ENCODE measurements at regions not wholly inside any gene's neighbourhood (a gene's known extent, or its start where the extent isn't known, plus 50 kb on each side); places are given as distances from the start of the nearest gene placed in this dataset.

DNA sequence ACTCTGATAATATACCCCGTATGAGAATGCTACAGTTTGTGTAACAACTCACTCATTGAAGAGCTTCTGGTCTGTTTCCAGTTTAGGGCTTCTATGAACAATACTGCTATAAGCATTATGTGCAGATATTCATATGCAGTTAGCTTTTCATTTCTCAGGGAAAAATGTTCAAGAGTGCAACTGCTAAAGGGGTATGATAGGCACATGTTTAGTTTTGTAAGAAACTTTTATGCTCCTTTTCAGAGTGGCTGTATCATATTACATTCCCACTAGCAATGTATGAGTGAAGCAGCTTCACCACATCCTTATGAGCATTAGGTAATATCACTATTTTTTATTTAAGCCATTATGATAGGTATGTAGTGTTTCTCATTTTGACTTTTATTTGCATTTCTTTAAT lies 182.6 kb upstream of the CXCL12 start:
- TF ChIP-seq TCF12 (IDR thresholded peaks at IDR 0.05; ENCODE audit: low read depth) (no peak), FOXM1 (IDR thresholded peaks at IDR 0.05; ENCODE audit: borderline replicate concordance, low read depth) (no peak), NFIC (IDR thresholded peaks at IDR 0.05) (no peak), TAF1 (IDR thresholded peaks at IDR 0.05; ENCODE audit: low read depth) (no peak), CEBPB (IDR thresholded peaks at IDR 0.05) (no peak), CREB1 (IDR thresholded peaks at IDR 0.05; ENCODE audit: low read depth) (no peak), EGR1 (IDR thresholded peaks at IDR 0.05) (no peak), ZBTB7A (IDR thresholded peaks at IDR 0.05; ENCODE audit: low read depth) (no peak), EP300 (IDR thresholded peaks at IDR 0.05; ENCODE audit: borderline replicate concordance) (no peak), TEAD4 (IDR thresholded peaks at IDR 0.05) (no peak), RAD21 (IDR thresholded peaks at IDR 0.05; ENCODE audit: low read depth) (no peak)
- TF ChIP-seq, protein P1, sequence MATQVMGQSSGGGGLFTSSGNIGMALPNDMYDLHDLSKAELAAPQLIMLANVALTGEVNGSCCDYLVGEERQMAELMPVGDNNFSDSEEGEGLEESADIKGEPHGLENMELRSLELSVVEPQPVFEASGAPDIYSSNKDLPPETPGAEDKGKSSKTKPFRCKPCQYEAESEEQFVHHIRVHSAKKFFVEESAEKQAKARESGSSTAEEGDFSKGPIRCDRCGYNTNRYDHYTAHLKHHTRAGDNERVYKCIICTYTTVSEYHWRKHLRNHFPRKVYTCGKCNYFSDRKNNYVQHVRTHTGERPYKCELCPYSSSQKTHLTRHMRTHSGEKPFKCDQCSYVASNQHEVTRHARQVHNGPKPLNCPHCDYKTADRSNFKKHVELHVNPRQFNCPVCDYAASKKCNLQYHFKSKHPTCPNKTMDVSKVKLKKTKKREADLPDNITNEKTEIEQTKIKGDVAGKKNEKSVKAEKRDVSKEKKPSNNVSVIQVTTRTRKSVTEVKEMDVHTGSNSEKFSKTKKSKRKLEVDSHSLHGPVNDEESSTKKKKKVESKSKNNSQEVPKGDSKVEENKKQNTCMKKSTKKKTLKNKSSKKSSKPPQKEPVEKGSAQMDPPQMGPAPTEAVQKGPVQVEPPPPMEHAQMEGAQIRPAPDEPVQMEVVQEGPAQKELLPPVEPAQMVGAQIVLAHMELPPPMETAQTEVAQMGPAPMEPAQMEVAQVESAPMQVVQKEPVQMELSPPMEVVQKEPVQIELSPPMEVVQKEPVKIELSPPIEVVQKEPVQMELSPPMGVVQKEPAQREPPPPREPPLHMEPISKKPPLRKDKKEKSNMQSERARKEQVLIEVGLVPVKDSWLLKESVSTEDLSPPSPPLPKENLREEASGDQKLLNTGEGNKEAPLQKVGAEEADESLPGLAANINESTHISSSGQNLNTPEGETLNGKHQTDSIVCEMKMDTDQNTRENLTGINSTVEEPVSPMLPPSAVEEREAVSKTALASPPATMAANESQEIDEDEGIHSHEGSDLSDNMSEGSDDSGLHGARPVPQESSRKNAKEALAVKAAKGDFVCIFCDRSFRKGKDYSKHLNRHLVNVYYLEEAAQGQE (IDR thresholded peaks at IDR 0.05; ENCODE audit: low read depth), result no peak
- TF ChIP-seq, protein P2, sequence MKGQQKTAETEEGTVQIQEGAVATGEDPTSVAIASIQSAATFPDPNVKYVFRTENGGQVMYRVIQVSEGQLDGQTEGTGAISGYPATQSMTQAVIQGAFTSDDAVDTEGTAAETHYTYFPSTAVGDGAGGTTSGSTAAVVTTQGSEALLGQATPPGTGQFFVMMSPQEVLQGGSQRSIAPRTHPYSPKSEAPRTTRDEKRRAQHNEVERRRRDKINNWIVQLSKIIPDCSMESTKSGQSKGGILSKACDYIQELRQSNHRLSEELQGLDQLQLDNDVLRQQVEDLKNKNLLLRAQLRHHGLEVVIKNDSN (IDR thresholded peaks at IDR 0.05), result no peak
- TF ChIP-seq, protein P3, sequence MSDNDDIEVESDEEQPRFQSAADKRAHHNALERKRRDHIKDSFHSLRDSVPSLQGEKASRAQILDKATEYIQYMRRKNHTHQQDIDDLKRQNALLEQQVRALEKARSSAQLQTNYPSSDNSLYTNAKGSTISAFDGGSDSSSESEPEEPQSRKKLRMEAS (IDR thresholded peaks at IDR 0.05), result no peak

DNA sequence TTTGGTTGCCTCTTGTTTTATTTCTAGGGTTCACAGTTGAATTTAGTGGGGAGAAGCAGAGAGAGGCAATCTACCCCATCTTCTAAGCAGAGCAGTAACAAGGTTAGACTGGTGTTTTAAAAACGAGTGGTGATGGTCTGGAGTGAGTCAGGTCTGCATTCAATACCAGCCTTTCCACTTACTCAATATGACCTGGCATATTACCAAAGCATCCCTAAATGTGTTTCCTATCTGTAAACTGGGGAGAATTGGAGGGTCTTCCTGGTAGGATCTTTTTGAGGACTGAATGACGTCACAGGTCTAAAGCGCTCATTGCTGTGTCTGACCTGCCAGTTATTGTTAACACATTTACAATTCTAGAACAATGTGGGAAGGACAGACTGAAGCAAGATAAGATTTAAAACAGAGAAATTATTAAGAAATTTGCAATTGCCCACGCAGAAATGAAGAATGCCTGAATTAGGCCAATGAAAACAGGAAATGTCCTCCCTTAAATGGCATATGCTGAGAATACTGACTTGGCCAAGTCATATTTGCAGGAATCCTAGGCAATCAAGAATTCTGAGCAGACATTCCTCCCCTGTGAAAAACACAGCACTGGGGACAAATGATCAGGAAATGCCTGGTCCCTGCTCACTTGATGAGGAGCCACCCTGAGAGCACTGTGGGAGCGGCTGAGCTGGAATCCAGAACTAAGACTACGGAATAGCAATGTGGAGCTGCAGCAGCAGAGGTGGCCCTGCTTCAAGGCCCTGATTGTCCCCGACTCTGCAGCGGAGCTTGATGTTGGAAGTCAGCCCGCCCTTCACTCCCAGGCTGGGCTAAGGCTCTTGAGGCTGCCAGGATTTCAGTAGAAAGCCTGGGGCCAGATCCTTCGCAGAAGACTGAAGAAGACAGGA lies 184.5 kb upstream of the CXCL12 start:
- TF ChIP-seq TEAD4 (IDR thresholded peaks at IDR 0.05) (no peak), NFIC (IDR thresholded peaks at IDR 0.05) (no peak), CEBPB (IDR thresholded peaks at IDR 0.05) (no peak), CREB1 (IDR thresholded peaks at IDR 0.05; ENCODE audit: low read depth) (no peak), FOXM1 (IDR thresholded peaks at IDR 0.05; ENCODE audit: borderline replicate concordance, low read depth) (no peak), YY1 (IDR thresholded peaks at IDR 0.05; ENCODE audit: low read depth) (no peak), EGR1 (IDR thresholded peaks at IDR 0.05) (no peak), EP300 (IDR thresholded peaks at IDR 0.05; ENCODE audit: borderline replicate concordance) (no peak), TCF12 (IDR thresholded peaks at IDR 0.05; ENCODE audit: low read depth) (no peak), ZBTB7A (IDR thresholded peaks at IDR 0.05; ENCODE audit: low read depth) (no peak), TAF1 (IDR thresholded peaks at IDR 0.05; ENCODE audit: low read depth) (no peak), RAD21 (IDR thresholded peaks at IDR 0.05; ENCODE audit: low read depth) (no peak)
- TF ChIP-seq, protein P3 (IDR thresholded peaks at IDR 0.05), result no peak
- TF ChIP-seq, protein P2 (IDR thresholded peaks at IDR 0.05), result no peak
- TF ChIP-seq, protein P1 (IDR thresholded peaks at IDR 0.05; ENCODE audit: low read depth), result no peak

GRCh38 chr10:44571701-44572100 lies 186.8 kb upstream of the CXCL12 start:
- TF ChIP-seq, protein P1 (IDR thresholded peaks at IDR 0.05; ENCODE audit: low read depth), result no peak

DNA sequence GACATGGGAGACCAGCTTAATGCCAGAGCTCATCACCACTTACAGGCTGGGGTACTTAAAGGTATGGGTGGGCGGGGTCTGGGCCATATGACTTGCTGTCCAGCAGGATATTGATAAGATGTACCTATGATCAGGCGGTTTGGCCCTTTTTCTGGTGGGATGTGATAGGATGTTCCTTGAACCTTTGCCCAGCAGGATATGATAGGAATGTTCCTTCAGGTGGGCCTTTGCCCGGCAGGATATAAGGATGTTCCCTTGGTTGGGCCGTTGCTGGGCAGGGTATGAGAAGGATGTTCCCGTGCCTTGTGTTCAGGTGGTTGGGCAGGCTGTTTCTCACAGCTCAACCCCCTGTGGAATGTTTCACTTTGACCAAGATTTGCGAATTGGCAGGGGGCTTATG lies 187.2 kb upstream of the CXCL12 start:
- TF ChIP-seq TCF12 (IDR thresholded peaks at IDR 0.05; ENCODE audit: low read depth) (no peak), CEBPB (IDR thresholded peaks at IDR 0.05) (no peak), EP300 (IDR thresholded peaks at IDR 0.05; ENCODE audit: borderline replicate concordance) (no peak), FOXM1 (IDR thresholded peaks at IDR 0.05; ENCODE audit: borderline replicate concordance, low read depth) (no peak), ZBTB7A (IDR thresholded peaks at IDR 0.05; ENCODE audit: low read depth) (no peak)
- TF ChIP-seq, protein P2 (IDR thresholded peaks at IDR 0.05), result no peak
